Panc1 (cell line): ENCODE measurements at regions not wholly inside any gene's neighbourhood (a gene's known extent, or its start where the extent isn't known, plus 50 kb on each side); places are given as distances from the start of the nearest gene placed in this dataset.

Experiments
- CTCF ChIP-seq: fragments of 450-650 bp; IDR thresholded peaks from 2 replicates; pipeline ENCODE4 v1.5.1; 2017; ENCODE audit warnings: mild to moderate bottlenecking
- POLR2AphosphoS5 ChIP-seq: IDR thresholded peaks from 2 replicates; pipeline ENCODE4 v1.6.1; 2012; ENCODE audit warnings: mild to moderate bottlenecking, low read depth, low read length, moderate library complexity
- REST ChIP-seq, 2 experiments: IDR thresholded peaks; 2 replicates each; pipeline ENCODE4 v1.6.1; 2011 to 2012; ENCODE audit warnings: low read depth in 2 of 2, control low read depth in 1 of 2, low read length in 1 of 2, mild to moderate bottlenecking in 1 of 2, moderate library complexity in 1 of 2; ENCODE audit not compliant: insufficient read depth in 1 of 2
- TCF7L2 ChIP-seq: IDR thresholded peaks from 2 replicates; pipeline ENCODE4 v1.6.1; 2011; ENCODE audit warnings: mild to moderate bottlenecking, low read depth, low read length, inconsistent platforms

- TF ChIP-seq POLR2AphosphoS5, result no peak
- no peak for TF ChIP-seq REST (IDR thresholded peaks at IDR 0.05; ENCODE audit: insufficient read depth in 1 of 2, low read depth in 2 of 2, low read length in 1 of 2)
- TF ChIP-seq CTCF, result no peak
- TF ChIP-seq TCF7L2, result no peak
Observed at GRCh38 chr5:165508861-165509260, 2003.4 kb downstream of the MAT2B start.
